ENCODE measurements at regions not wholly inside any gene's neighbourhood (a gene's known extent, or its start where the extent isn't known, plus 50 kb on each side); places are given as distances from the start of the nearest gene placed in this dataset.

GRCh38 chr17:72411124-72411563, 290.3 kb downstream of the SOX9 start:
- no peaks in the 10 kb centered on the region for H3K9me3 ChIP-seq (ENCODE audit: insufficient read depth, low read length)
- no peak overlapping the region for H3K4me3 ChIP-seq (ENCODE audit: insufficient read depth, low read length, poor library complexity, severe bottlenecking)
- no peaks in the 10 kb centered on the region for H3K36me3 ChIP-seq (ENCODE audit: low read length)
- no peaks in the 10 kb centered on the region for H3K27me3 ChIP-seq (ENCODE audit: low read length)
- H3K4me2 ChIP-seq (ENCODE audit: low read depth, low read length, poor library complexity, severe bottlenecking) = no peak overlapping the region
- H3K27ac ChIP-seq (ENCODE audit: low read depth, low read length) = no peak overlapping the region
- no peaks in the 10 kb centered on the region for H4K20me1 ChIP-seq (ENCODE audit: low read depth, low read length)
- no peaks in the 10 kb centered on the region for H3K9me2 ChIP-seq (replicated peaks; ENCODE audit: insufficient read depth, low read length)
- H3K79me2 ChIP-seq (ENCODE audit: insufficient read depth, low read length) = no peaks in the 10 kb centered on the region
- no peak overlapping the region for H3K9ac ChIP-seq (ENCODE audit: low read length)
- H3F3A ChIP-seq (ENCODE audit: insufficient read depth) = no peaks in the 10 kb centered on the region
- TF ChIP-seq CTCF (IDR thresholded peaks at IDR 0.05; ENCODE audit: insufficient read depth, low read length, poor library complexity, severe bottlenecking) (no peak), EZH2phosphoT487 (conservative IDR thresholded peaks at IDR 0.05; ENCODE audit: low read length) (no peak)
- H2AFZ ChIP-seq (ENCODE audit: low read depth, low read length, severe bottlenecking) = no peak overlapping the region

GRCh38 chr17:72412650-72413076, 291.8 kb downstream of the SOX9 start:
- H4K20me1 ChIP-seq (ENCODE audit: low read depth, low read length) = no peaks in the 10 kb centered on the region
- H3K4me2 ChIP-seq (ENCODE audit: low read depth, low read length, poor library complexity, severe bottlenecking) = no peak overlapping the region
- no peak overlapping the region for H2AFZ ChIP-seq (ENCODE audit: low read depth, low read length, severe bottlenecking)
- H3K79me2 ChIP-seq (ENCODE audit: insufficient read depth, low read length) = no peaks in the 10 kb centered on the region
- H3K4me3 ChIP-seq (ENCODE audit: insufficient read depth, low read length, poor library complexity, severe bottlenecking) = no peak overlapping the region
- no peaks in the 10 kb centered on the region for H3K9me2 ChIP-seq (replicated peaks; ENCODE audit: insufficient read depth, low read length)
- no peak overlapping the region for H3K27ac ChIP-seq (ENCODE audit: low read depth, low read length)
- no peak overlapping the region for H3K9ac ChIP-seq (ENCODE audit: low read length)
- TF ChIP-seq CTCF (IDR thresholded peaks at IDR 0.05; ENCODE audit: insufficient read depth, low read length, poor library complexity, severe bottlenecking) (no peak), EZH2phosphoT487 (conservative IDR thresholded peaks at IDR 0.05; ENCODE audit: low read length) (no peak)
- no peaks in the 10 kb centered on the region for H3K27me3 ChIP-seq (ENCODE audit: low read length)
- H3F3A ChIP-seq (ENCODE audit: insufficient read depth) = no peaks in the 10 kb centered on the region
- H3K9me3 ChIP-seq (ENCODE audit: insufficient read depth, low read length) = 0 out of 2 replicates have a peak, but pooled peaks cover 4% of the 10 kb centered on the region
- no peaks in the 10 kb centered on the region for H3K36me3 ChIP-seq (ENCODE audit: low read length)

- no peaks in the 10 kb centered on the region for H3K9me2 ChIP-seq (replicated peaks; ENCODE audit: insufficient read depth, low read length)
- TF ChIP-seq EZH2phosphoT487 (conservative IDR thresholded peaks at IDR 0.05; ENCODE audit: low read length) (no peak), CTCF (IDR thresholded peaks at IDR 0.05; ENCODE audit: insufficient read depth, low read length, poor library complexity, severe bottlenecking) (no peak)
- no peak overlapping the region for H3K4me3 ChIP-seq (ENCODE audit: insufficient read depth, low read length, poor library complexity, severe bottlenecking)
- H3K9me3 ChIP-seq (ENCODE audit: insufficient read depth, low read length) = 0 out of 2 replicates have a peak, but pooled peaks cover 4% of the 10 kb centered on the region
- H3K36me3 ChIP-seq (ENCODE audit: low read length) = no peaks in the 10 kb centered on the region
- no peak overlapping the region for H2AFZ ChIP-seq (ENCODE audit: low read depth, low read length, severe bottlenecking)
- no peak overlapping the region for H3K27ac ChIP-seq (ENCODE audit: low read depth, low read length)
- no peaks in the 10 kb centered on the region for H3K27me3 ChIP-seq (ENCODE audit: low read length)
- H3F3A ChIP-seq (ENCODE audit: insufficient read depth) = no peaks in the 10 kb centered on the region
- H3K4me2 ChIP-seq (ENCODE audit: low read depth, low read length, poor library complexity, severe bottlenecking) = no peak overlapping the region
- no peaks in the 10 kb centered on the region for H3K79me2 ChIP-seq (ENCODE audit: insufficient read depth, low read length)
- no peaks in the 10 kb centered on the region for H4K20me1 ChIP-seq (ENCODE audit: low read depth, low read length)
- no peak overlapping the region for H3K9ac ChIP-seq (ENCODE audit: low read length)
Measured at GRCh38 chr17:72413077-72414031, 292.5 kb downstream of the SOX9 start.
